HEK293T (cell line): ENCODE measurements at regions not wholly inside any gene's neighbourhood (a gene's known extent, or its start where the extent isn't known, plus 50 kb on each side); places are given as distances from the start of the nearest gene placed in this dataset.

ENCODE experiments used
- ARNT ChIP-seq: fragments of 450-650 bp; IDR thresholded peaks from 2 replicates; pipeline ENCODE4 v1.6.1; 2017; ENCODE audit warnings: mild to moderate bottlenecking
- BHLHE40 ChIP-seq: fragments of 450-650 bp; IDR thresholded peaks from 2 replicates; pipeline ENCODE4 v1.6.1; 2016; ENCODE audit warnings: mild to moderate bottlenecking, moderate library complexity, borderline replicate concordance
- CTBP1 ChIP-seq: fragments of 450-650 bp; IDR thresholded peaks from 2 replicates; pipeline ENCODE4 v1.6.1; 2016; ENCODE audit warnings: borderline replicate concordance
- ELF4 ChIP-seq: fragments of 450-650 bp; IDR thresholded peaks from 2 replicates; pipeline ENCODE4 v1.6.1; 2017; ENCODE audit warnings: antibody characterized with exemption
- FOXA1 ChIP-seq: fragments of 450-650 bp; IDR thresholded peaks from 2 replicates; pipeline ENCODE4 v1.6.1; 2016; ENCODE audit warnings: mild to moderate bottlenecking
- FOXM1 ChIP-seq: fragments of 450-650 bp; IDR thresholded peaks from 2 replicates; pipeline ENCODE4 v1.6.1; 2017; ENCODE audit warnings: mild to moderate bottlenecking, borderline replicate concordance
- L3MBTL2 ChIP-seq: fragments of 450-650 bp; conservative IDR thresholded peaks from 2 replicates; pipeline ENCODE4 v1.6.1; 2016; ENCODE audit warnings: mild to moderate bottlenecking
- NFRKB ChIP-seq: fragments of 450-650 bp; IDR thresholded peaks from 2 replicates; pipeline ENCODE4 v1.6.1; 2016; ENCODE audit warnings: mild to moderate bottlenecking, moderate library complexity
- PKNOX1 ChIP-seq: fragments of 450-650 bp; IDR thresholded peaks from 2 replicates; pipeline ENCODE4 v1.6.1; 2016
- SP1 ChIP-seq: fragments of 450-650 bp; IDR thresholded peaks from 2 replicates; pipeline ENCODE4 v1.6.1; 2017
- SUZ12 ChIP-seq: fragments of 450-650 bp; IDR thresholded peaks from 2 replicates; pipeline ENCODE4 v1.6.1; 2016; ENCODE audit warnings: mild to moderate bottlenecking
- TARDBP ChIP-seq: fragments of 450-650 bp; IDR thresholded peaks from 2 replicates; pipeline ENCODE4 v1.6.1; 2016
- ZNF384 ChIP-seq: fragments of 450-650 bp; IDR thresholded peaks from 2 replicates; pipeline ENCODE4 v1.6.1; 2016

GRCh38 chr4:13260513-13260912, 223.6 kb downstream of the RAB28 start:
- TF ChIP-seq TARDBP = no peak
- TF ChIP-seq ZNF384 = no peak
- TF ChIP-seq PKNOX1 = no peak
- TF ChIP-seq L3MBTL2 = no peak
- TF ChIP-seq BHLHE40 = no peak
- no peak for TF ChIP-seq SP1
- TF ChIP-seq NFRKB = no peak
- no peak for TF ChIP-seq FOXA1
- no peak for TF ChIP-seq SUZ12
- no peak for TF ChIP-seq CTBP1
- no peak for TF ChIP-seq ELF4
- no peak for TF ChIP-seq FOXM1
- no peak for TF ChIP-seq ARNT
